Mucosa of descending colon (tissue), 3 donors: ENCODE measurements at regions not wholly inside any gene's neighbourhood (a gene's known extent, or its start where the extent isn't known, plus 50 kb on each side); places are given as distances from the start of the nearest gene placed in this dataset.
"Not testable (repeated sequence)": the region's sequence is repeated elsewhere in the genome, so short reads cannot be mapped to it uniquely, and the experiment has no call there.

Experiments
- ATAC-seq: fragments of 200-7000 bp; cut with Tn5 transposase; one replicate; pipeline ENCODE4 v1.9.1; 2020; ENCODE audit warnings: mild to moderate bottlenecking, moderate library complexity
- DNase-seq, 3 donors: peaks; one replicate each; pipeline ENCODE4 v3.0.0-alpha.2; 2020
- H3K36me3 ChIP-seq: fragments of 200-600 bp; one replicate; pipeline ENCODE4 v1.8.0; 2021; ENCODE audit warnings: low read depth, mild to moderate bottlenecking
- H3K4me1 ChIP-seq: fragments of 200-600 bp; one replicate; pipeline ENCODE4 v1.8.0; 2021; ENCODE audit warnings: low read depth, mild to moderate bottlenecking
- H3K4me3 ChIP-seq: fragments of 200-600 bp; one replicate; pipeline ENCODE4 v1.8.0; 2021; ENCODE audit warnings: mild to moderate bottlenecking
- H3K9me3 ChIP-seq: fragments of 200-600 bp; one replicate; pipeline ENCODE4 v1.8.0; 2021; ENCODE audit warnings: mild to moderate bottlenecking
- intact Hi-C, 2 donors: fragments of 100-400 bp; cut with DNase I in 1 of 2; cut with micrococcal nuclease in 1 of 2; formaldehyde crosslinking; loops; one replicate each; pipeline versions ENCODE4 v1.11.0 to v1.11.1; 2022; cut with DNase I, micrococcal nuclease
- TF ChIP-seq, protein P1 (sequence below): fragments of 200-600 bp; IDR thresholded peaks from one replicate; pipeline ENCODE4 v1.8.0; 2022; ENCODE audit warnings: antibody characterized with exemption, mild to moderate bottlenecking
- donor health status: DM: no; HTN: no; CAD: no; lungs with moderate emphysema.
- donor health status: DM: no; HTN: no; CAD: no.
- donor health status: DM: no; HTN: yes; CAD: no.

DNA sequence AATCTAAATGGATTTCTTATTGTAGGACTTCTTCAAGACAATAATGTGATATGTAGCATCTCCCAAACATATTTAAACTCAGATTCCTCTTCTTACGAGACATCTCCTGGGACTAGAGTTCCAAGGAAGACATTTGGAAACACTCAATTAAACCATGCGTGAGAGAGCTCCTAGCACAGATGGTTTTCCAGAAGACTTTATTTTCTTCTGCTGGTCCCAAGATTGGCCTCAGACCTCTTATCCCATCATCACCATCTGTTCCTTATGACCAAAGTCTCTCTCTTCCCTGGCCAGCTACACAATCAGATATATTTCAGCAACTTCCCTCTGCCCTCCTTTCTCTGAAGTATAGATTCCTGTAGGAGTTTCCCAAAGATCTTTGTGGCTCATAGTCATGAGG lies 93.2 kb upstream of the JARID2 start:
- no peaks in the 10 kb centered on the region for H3K36me3 ChIP-seq
- intact Hi-C loops = no loop called here
- no peaks in the 10 kb centered on the region for H3K4me1 ChIP-seq
- H3K4me3 ChIP-seq = no peak overlapping the region
- ATAC-seq (no peak), DNase-seq (no peak)
- TF ChIP-seq, protein P1, sequence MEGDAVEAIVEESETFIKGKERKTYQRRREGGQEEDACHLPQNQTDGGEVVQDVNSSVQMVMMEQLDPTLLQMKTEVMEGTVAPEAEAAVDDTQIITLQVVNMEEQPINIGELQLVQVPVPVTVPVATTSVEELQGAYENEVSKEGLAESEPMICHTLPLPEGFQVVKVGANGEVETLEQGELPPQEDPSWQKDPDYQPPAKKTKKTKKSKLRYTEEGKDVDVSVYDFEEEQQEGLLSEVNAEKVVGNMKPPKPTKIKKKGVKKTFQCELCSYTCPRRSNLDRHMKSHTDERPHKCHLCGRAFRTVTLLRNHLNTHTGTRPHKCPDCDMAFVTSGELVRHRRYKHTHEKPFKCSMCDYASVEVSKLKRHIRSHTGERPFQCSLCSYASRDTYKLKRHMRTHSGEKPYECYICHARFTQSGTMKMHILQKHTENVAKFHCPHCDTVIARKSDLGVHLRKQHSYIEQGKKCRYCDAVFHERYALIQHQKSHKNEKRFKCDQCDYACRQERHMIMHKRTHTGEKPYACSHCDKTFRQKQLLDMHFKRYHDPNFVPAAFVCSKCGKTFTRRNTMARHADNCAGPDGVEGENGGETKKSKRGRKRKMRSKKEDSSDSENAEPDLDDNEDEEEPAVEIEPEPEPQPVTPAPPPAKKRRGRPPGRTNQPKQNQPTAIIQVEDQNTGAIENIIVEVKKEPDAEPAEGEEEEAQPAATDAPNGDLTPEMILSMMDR = no peak
- H3K9me3 ChIP-seq = no peaks in the 10 kb centered on the region

DNA sequence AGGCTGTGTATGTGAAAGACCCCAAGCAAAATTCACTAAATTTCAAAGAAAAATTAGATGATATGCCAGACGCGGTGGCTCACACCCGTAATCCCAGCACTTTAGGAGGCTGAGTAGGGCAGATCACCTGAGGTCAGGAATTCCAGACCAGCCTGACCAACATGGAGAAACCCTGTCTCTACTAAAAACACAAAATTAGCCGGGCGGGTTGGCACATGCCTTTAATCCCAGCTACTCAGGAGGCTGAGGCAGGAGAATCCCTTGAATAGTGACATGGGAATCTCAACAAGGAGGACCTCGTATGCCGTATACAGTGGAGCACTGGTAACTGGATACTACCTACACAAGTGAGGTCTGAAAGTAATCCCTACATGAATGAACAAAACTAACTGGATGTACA lies 92.7 kb upstream of the JARID2 start:
- ATAC-seq = no peak
- TF ChIP-seq, protein P1 = no peak

DNA sequence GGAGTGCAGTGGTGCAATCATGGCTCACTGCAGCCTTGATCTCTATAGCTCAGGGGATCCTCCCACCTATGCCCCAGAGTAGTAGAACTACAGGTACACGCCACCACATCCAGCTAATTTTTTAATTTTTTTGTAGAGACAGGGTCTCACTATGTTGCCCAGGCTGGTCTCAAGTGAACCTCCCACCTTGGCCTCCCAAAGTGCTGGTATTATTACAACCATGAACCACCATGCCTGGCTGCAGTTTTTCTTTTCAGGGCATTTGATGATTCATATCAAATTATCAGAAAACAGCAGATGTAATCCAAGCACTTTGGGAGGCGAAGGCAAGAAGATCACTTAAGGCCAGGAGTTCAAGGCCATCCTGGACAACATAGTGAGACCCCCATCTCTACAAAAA lies 88.4 kb upstream of the JARID2 start:
- ATAC-seq (no peak), DNase-seq (no peak)
- TF ChIP-seq, protein P1 = no peak
- Histone ChIP-seq H3K36me3 (no peaks in the 10 kb centered on the region), H3K9me3 (no peaks in the 10 kb centered on the region), H3K4me3 (no peak overlapping the region), H3K4me1 (no peaks in the 10 kb centered on the region)
- intact Hi-C loops = no loop called here

More for the DNA sequence above, 92.7 kb upstream of the JARID2 start:
- no peak overlapping the region for H3K4me3 ChIP-seq
- H3K9me3 ChIP-seq = no peaks in the 10 kb centered on the region
- DNase-seq = no peak
- no peaks in the 10 kb centered on the region for H3K36me3 ChIP-seq
- intact Hi-C loops = no loop called here
- no peaks in the 10 kb centered on the region for H3K4me1 ChIP-seq

- intact Hi-C loops = no loop called here
- Histone ChIP-seq H3K9me3 (no peaks in the 10 kb centered on the region), H3K4me3 (no peak overlapping the region), H3K4me1 (no peaks in the 10 kb centered on the region), H3K36me3 (no peaks in the 10 kb centered on the region)
- TF ChIP-seq, protein P1 = no peak
- ATAC-seq (no peak), DNase-seq (no peak)
Measured at GRCh38 chr6:15158821-15159619, 86.8 kb upstream of the JARID2 start.

DNA sequence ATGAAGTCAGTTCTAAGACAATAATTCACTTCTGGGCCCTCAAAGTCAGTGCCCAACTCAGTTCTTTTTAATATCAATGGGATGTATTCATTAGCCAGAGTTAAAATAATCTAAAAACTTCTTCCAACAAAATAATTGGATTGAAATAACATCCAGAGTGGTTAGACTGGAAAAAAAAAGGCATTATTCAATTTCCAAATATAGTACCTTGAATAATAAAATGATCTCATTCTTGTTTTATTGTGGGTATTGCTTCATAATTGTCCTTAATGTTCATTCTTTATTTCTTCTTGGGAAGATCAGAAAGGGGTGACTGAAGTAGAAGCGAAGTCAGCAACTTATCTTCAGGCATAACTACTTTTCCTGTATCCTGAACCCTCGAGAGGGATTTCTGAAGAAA lies 85.1 kb upstream of the JARID2 start:
- no peaks in the 10 kb centered on the region for H3K9me3 ChIP-seq
- TF ChIP-seq, protein P1 = no peak
- H3K36me3 ChIP-seq = no peaks in the 10 kb centered on the region
- DNase-seq (no peak), ATAC-seq (no peak)
- no peak overlapping the region for H3K4me3 ChIP-seq
- H3K4me1 ChIP-seq = no peaks in the 10 kb centered on the region
- intact Hi-C loops = no loop called here

- intact Hi-C loops, H3K4me3 ChIP-seq, H3K36me3 ChIP-seq, DNase-seq, ATAC-seq, H3K9me3 ChIP-seq, H3K4me1 ChIP-seq: not testable (repeated sequence)
Measured at GRCh38 chr6:15164855-15165254, 81.0 kb upstream of the JARID2 start.
